Panc1 (cell line): ENCODE measurements at regions not wholly inside any gene's neighbourhood (a gene's known extent, or its start where the extent isn't known, plus 50 kb on each side); places are given as distances from the start of the nearest gene placed in this dataset.

Source experiments
- ATAC-seq: fragments of 200-7000 bp; cut with Tn5 transposase; 2 replicates; pipeline ENCODE4 v1.9.1; 2020; ENCODE audit warnings: mild to moderate bottlenecking, moderate library complexity
- BruUV-seq: library from RNA; stranded (reverse); fragments of 400-500 nt; replicated peaks from 2 replicates; lab custom pipeline; 2021; lab: Mats Ljungman, UMichigan
- CTCF ChIA-PET: fragments of 300-600 bp; sonication (Branson Sonifier 250); formaldehyde crosslinking; loops from one replicate; lab custom pipeline; 2022; ENCODE audit warnings: antibody characterized with exemption; lab: Charles Lee
- POLR2A ChIA-PET: fragments of 300-600 bp; sonication (Branson Sonifier 250); formaldehyde crosslinking; loops from one replicate; lab custom pipeline; 2022; ENCODE audit warnings: antibody characterized with exemption; lab: Charles Lee
- DNase-seq: peaks from one replicate; pipeline ENCODE4 v3.0.0-alpha.2; 2010; ENCODE audit warnings: low read depth, low spot score
- H3K27ac ChIP-seq: 2 replicates; pipeline ENCODE4 v1.5.1; 2011; ENCODE audit warnings: mild to moderate bottlenecking, low read length, inconsistent platforms
- H3K27me3 ChIP-seq: fragments of 200-500 bp; sonication (Bioruptor generic); 2 replicates; pipeline ENCODE4 v1.6.0; 2014; ENCODE audit warnings: low read length, inconsistent platforms; ENCODE audit not compliant: control insufficient read depth, insufficient read depth
- H3K36me3 ChIP-seq: fragments of 200-500 bp; sonication (Bioruptor generic); 2 replicates; pipeline ENCODE4 v1.5.1; 2014; ENCODE audit warnings: inconsistent platforms, mild to moderate bottlenecking, low read length, moderate library complexity; ENCODE audit not compliant: control insufficient read depth, insufficient read depth
- H3K4me1 ChIP-seq: 2 replicates; pipeline ENCODE4 v1.5.1; 2011; ENCODE audit warnings: inconsistent platforms, mild to moderate bottlenecking, low read length, moderate library complexity; ENCODE audit not compliant: control insufficient read depth, insufficient read depth
- H3K4me3 ChIP-seq, 2 experiments: 2 replicates each; pipeline ENCODE4 v1.5.1; 2011 to 2012; ENCODE audit warnings: low read depth in 2 of 2, low read length in 2 of 2, mild to moderate bottlenecking in 2 of 2, inconsistent platforms in 1 of 2, moderate library complexity in 1 of 2
- H3K9me3 ChIP-seq: fragments of 200-500 bp; sonication (Bioruptor generic); 2 replicates; pipeline ENCODE4 v1.5.1; 2014; ENCODE audit warnings: low read depth, mild to moderate bottlenecking, inconsistent platforms, low read length, moderate library complexity; ENCODE audit not compliant: control insufficient read depth, insufficient read depth
- POLR2AphosphoS5 ChIP-seq: IDR thresholded peaks from 2 replicates; pipeline ENCODE4 v1.6.1; 2012; ENCODE audit warnings: mild to moderate bottlenecking, low read depth, low read length, moderate library complexity
- SIN3A ChIP-seq: IDR thresholded peaks from 2 replicates; pipeline ENCODE4 v1.6.1; 2012; ENCODE audit warnings: low read depth, mild to moderate bottlenecking, low read length, moderate library complexity, borderline replicate concordance; ENCODE audit not compliant: insufficient read depth
- TCF7L2 ChIP-seq: IDR thresholded peaks from 2 replicates; pipeline ENCODE4 v1.6.1; 2011; ENCODE audit warnings: mild to moderate bottlenecking, low read depth, low read length, inconsistent platforms
- in situ Hi-C: cut with HindIII; loops from 2 replicates; pipeline ENCODE4 v1.10.0; 2016; ENCODE audit warnings: low sequenced_read_pairs, low pct_unique_long_range_greater_than_20kb
- intact Hi-C: fragments of 100-400 bp; cut with micrococcal nuclease; formaldehyde crosslinking; loops from one replicate; pipeline ENCODE4 v1.10.0; 2022; ENCODE audit not compliant: unreplicated experiment
- TF ChIP-seq, protein P1 (sequence below): fragments of 450-650 bp; IDR thresholded peaks from 2 replicates; pipeline ENCODE4 v1.5.1; 2017; ENCODE audit warnings: mild to moderate bottlenecking
- TF ChIP-seq, protein P2 (sequence below), 2 experiments: IDR thresholded peaks; 2 replicates each; pipeline ENCODE4 v1.6.1; 2011 to 2012; ENCODE audit warnings: low read depth in 2 of 2, control low read depth in 1 of 2, low read length in 1 of 2, mild to moderate bottlenecking in 1 of 2, moderate library complexity in 1 of 2; ENCODE audit not compliant: insufficient read depth in 1 of 2

DNA sequence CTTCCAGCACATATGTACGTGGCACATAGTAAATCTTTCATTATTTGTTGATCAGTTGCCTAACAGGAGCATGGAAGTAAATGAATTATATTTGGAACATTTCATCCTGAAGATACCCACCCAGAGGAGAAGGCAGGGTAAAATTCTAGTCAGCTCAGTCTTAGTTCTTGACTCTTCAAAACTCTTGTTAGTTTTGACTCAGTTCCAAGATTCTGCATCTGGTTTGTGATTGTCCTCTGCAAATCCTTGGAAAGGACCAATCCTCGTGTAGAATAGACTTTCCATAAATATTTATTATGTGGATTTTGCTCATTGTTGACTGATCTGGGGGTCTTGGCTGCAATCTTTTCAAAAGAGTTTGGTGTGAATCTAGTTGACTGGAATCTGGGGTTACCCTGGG, 257.5 kb upstream of the FAT1 start:
- H3K4me1 ChIP-seq, result no peaks in the 10 kb centered on the region
- in situ Hi-C loops (no loop called here), intact Hi-C loops (no loop called here)
- CTCF ChIA-PET, result no interaction called here
- no peak overlapping the region for H3K27ac ChIP-seq
- ATAC-seq, result no peak
- H3K27me3 ChIP-seq, result no peaks in the 10 kb centered on the region
- POLR2A ChIA-PET, result no interaction called here
- no peak for DNase-seq
- H3K9me3 ChIP-seq, result no peaks in the 10 kb centered on the region
- no peaks in the 10 kb centered on the region for H3K36me3 ChIP-seq
- no peak overlapping the region for H3K4me3 ChIP-seq
- TF ChIP-seq, protein P1, sequence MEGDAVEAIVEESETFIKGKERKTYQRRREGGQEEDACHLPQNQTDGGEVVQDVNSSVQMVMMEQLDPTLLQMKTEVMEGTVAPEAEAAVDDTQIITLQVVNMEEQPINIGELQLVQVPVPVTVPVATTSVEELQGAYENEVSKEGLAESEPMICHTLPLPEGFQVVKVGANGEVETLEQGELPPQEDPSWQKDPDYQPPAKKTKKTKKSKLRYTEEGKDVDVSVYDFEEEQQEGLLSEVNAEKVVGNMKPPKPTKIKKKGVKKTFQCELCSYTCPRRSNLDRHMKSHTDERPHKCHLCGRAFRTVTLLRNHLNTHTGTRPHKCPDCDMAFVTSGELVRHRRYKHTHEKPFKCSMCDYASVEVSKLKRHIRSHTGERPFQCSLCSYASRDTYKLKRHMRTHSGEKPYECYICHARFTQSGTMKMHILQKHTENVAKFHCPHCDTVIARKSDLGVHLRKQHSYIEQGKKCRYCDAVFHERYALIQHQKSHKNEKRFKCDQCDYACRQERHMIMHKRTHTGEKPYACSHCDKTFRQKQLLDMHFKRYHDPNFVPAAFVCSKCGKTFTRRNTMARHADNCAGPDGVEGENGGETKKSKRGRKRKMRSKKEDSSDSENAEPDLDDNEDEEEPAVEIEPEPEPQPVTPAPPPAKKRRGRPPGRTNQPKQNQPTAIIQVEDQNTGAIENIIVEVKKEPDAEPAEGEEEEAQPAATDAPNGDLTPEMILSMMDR, result no peak
- no peak for TF ChIP-seq TCF7L2
- TF ChIP-seq, protein P2, sequence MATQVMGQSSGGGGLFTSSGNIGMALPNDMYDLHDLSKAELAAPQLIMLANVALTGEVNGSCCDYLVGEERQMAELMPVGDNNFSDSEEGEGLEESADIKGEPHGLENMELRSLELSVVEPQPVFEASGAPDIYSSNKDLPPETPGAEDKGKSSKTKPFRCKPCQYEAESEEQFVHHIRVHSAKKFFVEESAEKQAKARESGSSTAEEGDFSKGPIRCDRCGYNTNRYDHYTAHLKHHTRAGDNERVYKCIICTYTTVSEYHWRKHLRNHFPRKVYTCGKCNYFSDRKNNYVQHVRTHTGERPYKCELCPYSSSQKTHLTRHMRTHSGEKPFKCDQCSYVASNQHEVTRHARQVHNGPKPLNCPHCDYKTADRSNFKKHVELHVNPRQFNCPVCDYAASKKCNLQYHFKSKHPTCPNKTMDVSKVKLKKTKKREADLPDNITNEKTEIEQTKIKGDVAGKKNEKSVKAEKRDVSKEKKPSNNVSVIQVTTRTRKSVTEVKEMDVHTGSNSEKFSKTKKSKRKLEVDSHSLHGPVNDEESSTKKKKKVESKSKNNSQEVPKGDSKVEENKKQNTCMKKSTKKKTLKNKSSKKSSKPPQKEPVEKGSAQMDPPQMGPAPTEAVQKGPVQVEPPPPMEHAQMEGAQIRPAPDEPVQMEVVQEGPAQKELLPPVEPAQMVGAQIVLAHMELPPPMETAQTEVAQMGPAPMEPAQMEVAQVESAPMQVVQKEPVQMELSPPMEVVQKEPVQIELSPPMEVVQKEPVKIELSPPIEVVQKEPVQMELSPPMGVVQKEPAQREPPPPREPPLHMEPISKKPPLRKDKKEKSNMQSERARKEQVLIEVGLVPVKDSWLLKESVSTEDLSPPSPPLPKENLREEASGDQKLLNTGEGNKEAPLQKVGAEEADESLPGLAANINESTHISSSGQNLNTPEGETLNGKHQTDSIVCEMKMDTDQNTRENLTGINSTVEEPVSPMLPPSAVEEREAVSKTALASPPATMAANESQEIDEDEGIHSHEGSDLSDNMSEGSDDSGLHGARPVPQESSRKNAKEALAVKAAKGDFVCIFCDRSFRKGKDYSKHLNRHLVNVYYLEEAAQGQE (IDR thresholded peaks at IDR 0.05; ENCODE audit: insufficient read depth in 1 of 2, low read depth in 2 of 2, low read length in 1 of 2), result no peak
- no peak for TF ChIP-seq SIN3A
- TF ChIP-seq POLR2AphosphoS5, result no peak
- no TSS peak for BruUV-seq

DNA sequence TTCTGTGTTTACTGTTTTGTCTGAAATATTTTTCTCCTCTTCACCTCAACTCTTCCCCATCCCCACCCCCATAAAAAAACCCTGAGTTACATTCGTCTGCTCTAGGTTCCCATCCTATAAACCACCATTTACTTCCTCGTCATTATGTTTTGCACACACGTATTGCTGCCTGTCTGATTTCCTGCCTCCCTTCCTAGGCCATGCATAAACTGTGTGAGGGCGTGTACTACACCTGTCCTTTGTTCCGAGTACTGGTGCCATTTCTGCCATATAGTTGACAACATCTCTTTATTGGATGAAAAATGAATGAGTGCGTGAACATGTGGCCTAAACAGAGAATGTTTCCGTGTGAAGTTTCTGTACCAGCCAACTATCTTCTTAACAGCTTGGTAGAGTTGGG, 258.5 kb upstream of the FAT1 start:
- ChIA-PET POLR2A (no interaction called here), CTCF (no interaction called here)
- intact Hi-C loops (no loop called here), in situ Hi-C loops (no loop called here)
- H3K27me3 ChIP-seq, result no peaks in the 10 kb centered on the region
- no peak for ATAC-seq
- H3K9me3 ChIP-seq, result no peaks in the 10 kb centered on the region
- DNase-seq, result no peak
- no TSS peak for BruUV-seq
- no peak overlapping the region for H3K27ac ChIP-seq
- H3K4me3 ChIP-seq, result no peak overlapping the region
- no peaks in the 10 kb centered on the region for H3K4me1 ChIP-seq
- no peaks in the 10 kb centered on the region for H3K36me3 ChIP-seq
- no peak for TF ChIP-seq POLR2AphosphoS5
- no peak for TF ChIP-seq TCF7L2
- TF ChIP-seq, protein P1, result no peak
- TF ChIP-seq, protein P2 (IDR thresholded peaks at IDR 0.05; ENCODE audit: insufficient read depth in 1 of 2, low read depth in 2 of 2, low read length in 1 of 2), result no peak
- no peak for TF ChIP-seq SIN3A
